Transverse colon (tissue), 4 donors: ENCODE measurements at regions not wholly inside any gene's neighbourhood (a gene's known extent, or its start where the extent isn't known, plus 50 kb on each side); places are given as distances from the start of the nearest gene placed in this dataset.

ENCODE experiments used
- DNase-seq: peaks from one replicate; pipeline ENCODE4 v3.0.0-alpha.2; 2019
- H3K27ac ChIP-seq, 4 donors: fragments of 200-600 bp; sonication (generic); 2 replicates each; pipeline ENCODE4 v1.5.1; 2016 to 2018; ENCODE audit warnings: inconsistent platforms in 4 of 4
- H3K27me3 ChIP-seq: fragments of 200-600 bp; sonication (generic); 2 replicates; pipeline ENCODE4 v1.5.1; 2017; ENCODE audit warnings: inconsistent platforms
- H3K36me3 ChIP-seq, 4 donors: fragments of 200-600 bp; sonication (generic); 2 replicates each; pipeline ENCODE4 v1.5.1; 2017 to 2019; ENCODE audit warnings: inconsistent platforms in 4 of 4
- H3K4me1 ChIP-seq, 4 donors: fragments of 200-600 bp; sonication (generic); 2 replicates each; pipeline ENCODE4 v1.5.1; 2017 to 2020; ENCODE audit warnings: inconsistent platforms in 4 of 4
- H3K4me3 ChIP-seq, 4 donors: fragments of 200-600 bp; sonication (generic); 1 replicate in 1 of 4; 2 replicates in 3 of 4; pipeline versions ENCODE4 v1.5.1 to v1.6.1; 2017 to 2019; ENCODE audit warnings: inconsistent platforms in 4 of 4
- H3K9me3 ChIP-seq, 2 donors: fragments of 200-600 bp; sonication (generic); 2 replicates each; pipeline ENCODE4 v1.5.1; 2017 to 2019; ENCODE audit warnings: inconsistent platforms in 2 of 2
- CTCF ChIP-seq, 5 experiments: fragments of 200-600 bp in 3 of 5; fragments of 450-650 bp in 2 of 5; sonication (generic) in 3 of 5; IDR thresholded peaks; 1 replicate in 2 of 5; 2 replicates in 3 of 5; pipeline ENCODE4 v1.5.1; 2016 to 2017; ENCODE audit warnings: antibody characterized with exemption in 5 of 5, inconsistent platforms in 3 of 5, mild to moderate bottlenecking in 2 of 5, moderate library complexity in 1 of 5
- EP300 ChIP-seq: sonication (generic); formaldehyde crosslinking; IDR thresholded peaks from one replicate; pipeline ENCODE4 v1.6.1; 2017; ENCODE audit warnings: antibody characterized with exemption, low read depth
- POLR2A ChIP-seq: fragments of 450-650 bp; IDR thresholded peaks from one replicate; pipeline ENCODE4 v1.6.1; 2016; ENCODE audit warnings: antibody characterized with exemption, mild to moderate bottlenecking, moderate library complexity
- POLR2AphosphoS5 ChIP-seq, 3 donors: sonication (generic); formaldehyde crosslinking; IDR thresholded peaks; one replicate each; pipeline ENCODE4 v1.6.1; 2016; ENCODE audit warnings: antibody characterized with exemption in 3 of 3
- WGBS, 2 donors: methylation state at CpG; one replicate each; pipeline ENCODE4 v1.1.5; 2018; ENCODE audit warnings: low coverage in 1 of 2; 5-methylcytosine and 5-hydroxymethylcytosine counted together
- in situ Hi-C, 4 donors: fragments of 200-750 bp; cut with MboI; loops; one replicate each; pipeline versions ENCODE4 v1.15.0 to v1.15.1; 2017; ENCODE audit warnings: low sequenced_read_pairs in 3 of 4, low pct_ligation_motif_present in 1 of 4, low pct_unique_long_range_greater_than_20kb in 1 of 4
- intact Hi-C: fragments of 100-400 bp; cut with DNase I; formaldehyde crosslinking; loops from one replicate; pipeline ENCODE4 v1.15.1; 2023; ENCODE audit warnings: low total_unique reads

DNA sequence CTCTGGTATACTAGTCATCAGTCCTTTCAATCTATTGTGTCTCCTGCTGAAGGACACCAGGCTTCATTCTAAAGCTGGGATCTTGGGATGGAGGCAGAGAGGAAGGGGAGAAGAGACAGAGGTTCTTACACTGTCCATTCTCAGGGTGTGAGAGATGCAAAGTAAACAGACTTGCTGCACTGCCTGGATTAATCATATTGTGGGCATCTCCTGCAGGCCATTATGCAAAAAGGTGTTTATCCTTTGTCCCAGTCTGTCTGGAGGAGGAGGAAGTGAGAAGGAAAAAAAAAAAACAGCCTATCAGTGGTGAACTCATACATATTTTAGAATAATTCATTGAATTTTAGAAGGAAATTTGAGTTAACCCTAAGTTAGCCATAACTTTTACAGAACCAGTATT, 92.9 kb upstream of the TNPO1 start:
- no peak for DNase-seq
- in situ Hi-C loops: no loop called here
- Histone ChIP-seq H3K27me3 (peaks cover 5% of the 10 kb centered on the region), H3K4me1 (no peaks in the 10 kb centered on the region), H3K4me3 (no peak overlapping the region), H3K27ac (no peak overlapping the region), H3K9me3 (no peaks in the 10 kb centered on the region), H3K36me3 (no peaks in the 10 kb centered on the region)
- TF ChIP-seq POLR2AphosphoS5 (IDR thresholded peaks at IDR 0.05): no peak
- no peak for TF ChIP-seq CTCF (IDR thresholded peaks at IDR 0.05)
- no peak for TF ChIP-seq POLR2A
- TF ChIP-seq EP300: no peak
- intact Hi-C loops: no loop called here

DNA sequence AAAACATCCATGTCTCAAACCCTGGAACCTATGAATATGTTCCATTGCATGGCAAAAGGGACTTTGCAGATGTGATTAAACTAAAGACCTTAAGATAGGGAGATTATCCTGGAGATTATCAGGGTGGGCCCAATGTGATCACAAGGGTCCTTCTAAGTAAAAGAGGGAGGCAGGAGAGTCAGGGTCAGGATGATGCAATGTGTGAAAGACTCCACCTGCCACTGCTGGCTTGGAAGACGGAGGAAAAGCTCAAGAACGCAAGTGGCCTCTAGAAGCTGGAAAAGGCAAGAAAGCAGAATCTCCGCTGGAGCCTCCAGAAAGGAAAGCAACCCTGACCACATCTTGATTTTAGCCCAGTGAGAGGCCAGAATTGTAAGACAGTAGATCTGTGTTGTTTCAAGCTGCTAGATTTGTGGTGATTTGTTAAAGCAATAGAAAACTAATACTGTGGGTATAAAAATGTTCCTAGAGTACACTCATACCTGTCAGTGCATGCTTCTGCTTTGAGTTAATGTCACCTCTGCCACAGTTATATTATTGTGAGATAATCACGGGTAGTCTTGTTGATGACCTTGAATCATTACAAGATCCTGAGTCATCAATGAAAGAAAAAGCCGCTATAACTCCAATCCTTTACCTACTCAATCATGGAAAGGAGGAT, 93.5 kb upstream of the TNPO1 start:
- Histone ChIP-seq H3K9me3 (no peaks in the 10 kb centered on the region), H3K27ac (no peak overlapping the region), H3K4me3 (no peak overlapping the region), H3K4me1 (no peaks in the 10 kb centered on the region), H3K27me3 (peaks cover 5% of the 10 kb centered on the region), H3K36me3 (no peaks in the 10 kb centered on the region)
- TF ChIP-seq POLR2AphosphoS5 (IDR thresholded peaks at IDR 0.05) (peak in 1 of 3 donors; percentile 53), CTCF (IDR thresholded peaks at IDR 0.05) (no peak), POLR2A (no peak), EP300 (no peak)
- DNase-seq: no peak
- WGBS, 2 donors: 64 to 73% methylated on average over 2 to 5 of the region's 5 CpGs
- in situ Hi-C loops (no loop called here), intact Hi-C loops (no loop called here)

- 71 to 92% methylated on average over 2 of the region's 2 CpGs for WGBS, 2 donors
- TF ChIP-seq POLR2AphosphoS5 (IDR thresholded peaks at IDR 0.05): peak in 2 of 3 donors; percentile 59 to 77
- TF ChIP-seq POLR2A: no peak
Observed at GRCh38 chr5:72721844-72722243, 94.6 kb upstream of the TNPO1 start.

DNA sequence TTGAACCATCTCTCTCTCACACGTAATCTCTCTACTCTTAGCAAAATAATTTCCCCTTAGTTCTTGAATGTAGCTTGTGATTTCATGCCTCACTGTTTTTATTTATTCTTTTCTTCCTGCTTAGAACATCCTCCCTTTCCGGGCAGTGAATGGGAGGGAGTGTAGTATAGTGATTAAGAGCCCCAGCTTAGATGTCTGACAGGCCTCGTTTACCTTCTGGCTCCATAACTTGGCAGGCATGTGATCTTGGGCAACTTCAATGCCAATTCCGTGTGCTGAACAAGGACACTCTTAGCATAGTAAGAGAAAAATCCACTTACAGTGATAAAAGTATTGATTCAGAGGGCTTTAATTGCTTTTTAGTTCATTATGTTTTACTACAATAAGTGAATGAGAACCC, 96.3 kb upstream of the TNPO1 start:
- 61 to 63% methylated on average over 3 to 4 of the region's 4 CpGs for WGBS, 2 donors
- Histone ChIP-seq H3K27me3 (no peaks in the 10 kb centered on the region), H3K4me3 (no peak overlapping the region), H3K4me1 (no peaks in the 10 kb centered on the region), H3K27ac (no peak overlapping the region), H3K9me3 (no peaks in the 10 kb centered on the region), H3K36me3 (no peaks in the 10 kb centered on the region)
- intact Hi-C loops: no loop called here
- no peak for TF ChIP-seq POLR2AphosphoS5 (IDR thresholded peaks at IDR 0.05)
- TF ChIP-seq EP300: no peak
- TF ChIP-seq POLR2A: no peak
- no peak for TF ChIP-seq CTCF (IDR thresholded peaks at IDR 0.05)
- DNase-seq: no peak
- in situ Hi-C loops: no loop called here

More at GRCh38 chr5:72721844-72722243, 94.6 kb upstream of the TNPO1 start:
- H3K9me3 ChIP-seq: no peaks in the 10 kb centered on the region
- H3K4me1 ChIP-seq: no peaks in the 10 kb centered on the region
- no peaks in the 10 kb centered on the region for H3K27me3 ChIP-seq
- H3K4me3 ChIP-seq: no peak overlapping the region
- no peak for DNase-seq
- in situ Hi-C loops: no loop called here
- no peaks in the 10 kb centered on the region for H3K36me3 ChIP-seq
- no peak overlapping the region for H3K27ac ChIP-seq
- intact Hi-C loops: no loop called here

DNA sequence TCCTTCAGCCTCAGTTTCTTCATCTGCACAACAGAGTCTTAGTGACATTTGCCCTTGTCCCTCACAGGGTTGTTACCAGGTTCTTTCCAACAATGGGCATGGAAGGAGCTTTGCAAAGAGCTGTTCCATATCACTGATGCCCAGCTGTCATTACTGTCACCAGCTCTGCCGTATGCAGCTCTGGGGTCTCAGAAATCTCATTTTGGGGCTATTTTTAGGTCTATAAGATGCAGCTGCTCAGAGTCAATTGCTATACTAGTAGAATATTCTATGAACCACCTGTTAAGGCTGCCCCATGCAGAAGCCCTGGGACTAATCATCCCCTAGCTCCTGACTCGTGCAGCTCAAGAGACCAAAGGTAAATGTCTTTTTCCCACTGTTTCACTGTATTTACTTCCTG, 105.1 kb upstream of the TNPO1 start:
- Histone ChIP-seq H3K27me3 (no peaks in the 10 kb centered on the region), H3K27ac (no peak overlapping the region), H3K36me3 (no peaks in the 10 kb centered on the region), H3K9me3 (no peaks in the 10 kb centered on the region), H3K4me1 (no peaks in the 10 kb centered on the region), H3K4me3 (no peak overlapping the region)
- 64 to 65% methylated on average over 1 to 2 of the region's 2 CpGs for WGBS, 2 donors
- no peak for DNase-seq
- intact Hi-C loops: no loop called here
- in situ Hi-C loops: no loop called here
- TF ChIP-seq CTCF (IDR thresholded peaks at IDR 0.05) (no peak), EP300 (no peak), POLR2A (no peak), POLR2AphosphoS5 (IDR thresholded peaks at IDR 0.05) (no peak)
